Astrocyte of the cerebellum (primary cell): ENCODE measurements at regions not wholly inside any gene's neighbourhood (a gene's known extent, or its start where the extent isn't known, plus 50 kb on each side); places are given as distances from the start of the nearest gene placed in this dataset.
"Not testable (repeated sequence)": the region's sequence is repeated elsewhere in the genome, so short reads cannot be mapped to it uniquely, and the experiment has no call there.

Source experiments
- DNase-seq: peaks from one replicate; pipeline ENCODE4 v3.0.0-alpha.2; 2011; ENCODE audit warnings: low read depth
- H3K4me3 ChIP-seq: 2 replicates; pipeline ENCODE4 v1.5.1; 2011; ENCODE audit warnings: mild to moderate bottlenecking, low read depth, low read length, moderate library complexity
- CTCF ChIP-seq: IDR thresholded peaks from 2 replicates; pipeline ENCODE4 v1.5.1; 2012; ENCODE audit warnings: low read length, low read depth, moderate library complexity, mild to moderate bottlenecking; ENCODE audit errors: missing control alignments
- in situ Hi-C: cut with HindIII; loops from 2 replicates; pipeline ENCODE4 v1.10.0; 2017; ENCODE audit warnings: low sequenced_read_pairs

- TF ChIP-seq CTCF: no peak
- in situ Hi-C loops: no loop called here
- no peak for DNase-seq
- no peak overlapping the region for H3K4me3 ChIP-seq
Observed at GRCh38 chr12:61213646-61214045, 1046.6 kb upstream of the USP15 start.

GRCh38 chr12:61220337-61220736, 1039.9 kb upstream of the USP15 start:
- TF ChIP-seq CTCF: no peak
- in situ Hi-C loops: no loop called here
- no peak for DNase-seq
- no peak overlapping the region for H3K4me3 ChIP-seq

- no peak overlapping the region for H3K4me3 ChIP-seq
- in situ Hi-C loops: no loop called here
- TF ChIP-seq CTCF: no peak
- no peak for DNase-seq
Observed at GRCh38 chr12:61232040-61232439, 1028.2 kb upstream of the USP15 start.

GRCh38 chr12:61250303-61250702, 1009.9 kb upstream of the USP15 start:
- no peak for TF ChIP-seq CTCF
- DNase-seq: no peak
- in situ Hi-C loops: no loop called here
- H3K4me3 ChIP-seq: no peak overlapping the region

- no peak overlapping the region for H3K4me3 ChIP-seq
- TF ChIP-seq CTCF: no peak
- in situ Hi-C loops: no loop called here
- DNase-seq: no peak
Observed at GRCh38 chr12:61251076-61251475, 1009.1 kb upstream of the USP15 start.

DNA sequence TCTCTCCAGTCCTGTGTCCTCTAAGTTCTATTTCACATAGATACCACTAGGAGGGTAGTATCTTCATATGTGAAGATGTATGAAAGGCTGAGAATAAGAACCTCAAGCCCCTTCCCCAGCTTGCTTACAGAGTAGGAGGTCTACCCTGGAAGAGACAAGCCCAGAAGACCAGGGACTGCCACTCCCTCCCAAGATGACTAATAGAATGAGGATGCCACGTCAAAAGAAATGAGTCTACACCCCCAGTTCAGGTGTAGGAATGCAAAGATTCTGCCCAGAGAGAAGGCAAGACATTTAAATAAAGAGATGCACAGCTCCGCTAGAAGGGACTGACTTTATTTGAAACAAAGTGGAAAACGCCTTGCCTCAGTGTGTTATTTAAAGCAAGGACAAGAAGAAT, 1006.0 kb upstream of the USP15 start:
- in situ Hi-C loops: no loop called here
- no peak for TF ChIP-seq CTCF
- DNase-seq: no peak
- H3K4me3 ChIP-seq: no peak overlapping the region

- in situ Hi-C loops, DNase-seq: not testable (repeated sequence)
Observed at GRCh38 chr12:61264294-61264693, 995.9 kb upstream of the USP15 start.

More at GRCh38 chr12:61264294-61264693, 995.9 kb upstream of the USP15 start:
- H3K4me3 ChIP-seq: not testable (repeated sequence)
